D341Med (cell line): ENCODE measurements at regions not wholly inside any gene's neighbourhood (a gene's known extent, or its start where the extent isn't known, plus 50 kb on each side); places are given as distances from the start of the nearest gene placed in this dataset.
"Not testable (repeated sequence)": the region's sequence is repeated elsewhere in the genome, so short reads cannot be mapped to it uniquely, and the experiment has no call there.

Experiments used
- DNase-seq: peaks from one replicate; pipeline ENCODE4 v3.0.0; 2012; ENCODE audit warnings: low spot score

GRCh38 chr3:56955492-56956111 lies 104.9 kb upstream of the SPATA12 start:
- no peak for DNase-seq

GRCh38 chr3:56954125-56954524 lies 106.3 kb upstream of the SPATA12 start:
- no peak for DNase-seq

- no peak for DNase-seq
These were observed 107.6 kb upstream of the SPATA12 start for GRCh38 chr3:56952846-56953245.

DNA sequence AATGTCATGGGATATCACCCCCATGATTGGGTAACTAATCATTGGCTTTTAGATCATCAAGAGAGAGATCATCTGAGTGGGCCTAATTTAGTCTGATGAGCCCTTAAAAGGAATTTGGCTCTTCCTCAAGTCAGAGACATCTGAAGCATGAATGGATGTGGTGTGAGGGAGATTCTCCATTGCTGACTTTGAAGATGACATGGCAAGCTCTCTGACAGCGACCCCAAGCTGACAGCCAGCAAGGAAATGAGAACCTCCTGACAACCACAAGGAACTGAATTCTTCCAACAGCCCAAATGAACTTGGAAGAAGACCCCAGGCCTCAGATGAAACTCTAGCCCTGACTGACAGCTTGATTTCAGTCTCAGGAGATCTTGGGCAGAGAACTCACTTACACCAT lies 108.4 kb upstream of the SPATA12 start:
- DNase-seq, result no peak

DNA sequence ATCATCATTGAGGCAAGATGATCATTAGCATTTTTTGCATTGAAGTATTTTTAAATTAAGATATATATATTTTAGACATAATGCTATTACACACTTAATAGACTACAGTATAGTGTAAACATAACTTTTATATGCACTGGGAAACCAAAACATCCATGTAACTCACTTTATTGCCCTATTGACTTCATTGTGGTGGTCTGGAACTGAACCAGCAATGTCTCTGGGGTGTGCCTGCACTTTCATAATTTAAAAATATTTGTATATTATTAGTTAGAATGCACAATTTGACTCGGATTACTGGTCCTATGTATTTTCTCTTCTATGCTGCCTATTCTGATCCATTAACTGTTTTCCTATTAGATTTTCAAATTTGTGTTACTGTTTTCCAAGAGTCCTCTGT lies 109.1 kb upstream of the SPATA12 start:
- DNase-seq, result no peak

- not testable (repeated sequence) for DNase-seq
These were observed 115.1 kb upstream of the SPATA12 start for GRCh38 chr3:56945378-56945777.

- DNase-seq, result no peak
These were observed 117.9 kb upstream of the SPATA12 start for GRCh38 chr3:56942523-56942922.

GRCh38 chr3:56940976-56941375 lies 119.5 kb upstream of the SPATA12 start:
- DNase-seq, result peak; percentile 34

DNA sequence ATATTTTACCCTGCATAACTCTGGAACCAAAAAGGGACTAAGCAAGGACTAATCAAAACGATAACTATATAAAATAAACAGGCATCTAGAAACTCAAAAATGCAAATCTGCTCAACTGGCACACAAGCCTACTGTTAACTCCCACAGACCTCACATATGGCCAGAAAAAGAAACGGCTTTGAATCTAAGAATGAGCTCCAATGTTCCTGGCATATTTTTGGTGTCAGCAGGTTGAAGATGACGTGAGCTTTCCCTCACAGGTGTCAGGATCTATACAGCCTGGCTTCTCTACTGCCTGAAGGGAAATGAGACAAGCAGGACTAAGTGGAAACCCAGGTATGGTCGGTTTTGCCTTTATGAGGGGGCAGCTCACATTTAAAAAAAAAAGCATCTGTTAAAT lies 120.1 kb upstream of the SPATA12 start:
- DNase-seq, result no peak

DNA sequence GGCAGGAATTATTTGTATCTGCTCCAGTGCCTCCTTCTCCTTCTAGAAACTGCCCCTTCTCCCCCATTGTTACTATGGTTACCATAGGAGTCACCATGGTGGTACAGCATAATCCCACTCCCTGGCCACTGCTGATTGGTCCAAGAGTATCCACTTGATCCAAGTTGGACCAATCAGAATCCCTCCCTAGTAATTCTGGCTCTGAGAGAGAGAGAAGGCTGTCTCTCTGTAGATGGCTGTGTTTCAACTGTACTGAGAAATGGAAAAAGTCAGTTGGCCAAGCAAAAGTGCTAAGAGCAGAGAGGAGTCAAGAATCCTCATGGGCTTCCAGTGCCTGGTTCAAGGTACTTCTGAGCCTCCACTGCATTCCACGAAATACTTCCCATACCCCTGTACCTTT lies 120.6 kb upstream of the SPATA12 start:
- DNase-seq, result no peak

GRCh38 chr3:56938530-56938929 lies 121.9 kb upstream of the SPATA12 start:
- no peak for DNase-seq

- DNase-seq, result no peak
These were observed 122.9 kb upstream of the SPATA12 start for GRCh38 chr3:56937580-56937979.

DNA sequence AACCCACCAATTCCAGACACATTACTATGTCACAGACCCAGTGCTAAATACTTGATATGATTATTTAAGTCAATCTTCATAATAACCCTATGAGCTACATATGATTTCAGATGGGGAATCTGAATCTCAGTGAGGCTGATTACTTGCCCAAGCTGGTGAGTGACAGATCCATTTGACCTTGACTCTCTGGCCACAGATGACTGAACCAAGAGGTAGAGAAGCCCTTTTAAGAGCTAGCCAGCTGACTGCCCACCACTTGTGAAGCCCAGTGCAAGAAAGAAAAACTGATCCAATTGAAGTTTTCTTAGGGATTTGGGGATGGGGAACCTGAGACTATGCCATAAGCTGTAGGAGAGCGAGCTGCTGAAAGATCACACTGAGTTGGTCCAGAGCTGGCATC lies 124.7 kb upstream of the SPATA12 start:
- no peak for DNase-seq

GRCh38 chr3:56934481-56934880 lies 126.0 kb upstream of the SPATA12 start:
- not testable (repeated sequence) for DNase-seq

- DNase-seq, result no peak
These were observed 126.7 kb upstream of the SPATA12 start for GRCh38 chr3:56933803-56934202.

GRCh38 chr3:56932866-56933265 lies 127.6 kb upstream of the SPATA12 start:
- DNase-seq, result no peak

DNA sequence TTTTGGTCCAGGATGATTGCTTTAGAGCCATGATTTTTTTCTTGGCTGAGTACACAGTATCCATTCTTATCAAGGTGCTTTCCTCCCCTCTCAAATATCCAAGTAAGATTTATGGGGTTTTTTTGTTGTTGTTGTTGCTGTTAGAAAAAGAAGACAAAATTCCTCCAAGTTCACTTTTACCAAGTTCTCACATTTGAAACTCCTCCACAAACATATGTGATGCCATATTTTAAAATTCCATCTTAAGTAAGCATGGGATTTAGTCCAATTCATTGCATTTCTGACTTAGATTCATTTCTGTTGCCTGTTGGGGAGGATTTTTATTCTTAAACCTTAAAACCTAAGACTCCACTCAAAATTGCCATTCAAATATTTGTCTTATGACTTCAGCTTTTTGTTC lies 128.6 kb upstream of the SPATA12 start:
- no peak for DNase-seq

GRCh38 chr3:56930706-56931105 lies 129.0 kb upstream of the ARHGEF3 start:
- no peak for DNase-seq

- DNase-seq, result no peak
These were observed 128.3 kb upstream of the ARHGEF3 start for GRCh38 chr3:56929809-56930615.

DNA sequence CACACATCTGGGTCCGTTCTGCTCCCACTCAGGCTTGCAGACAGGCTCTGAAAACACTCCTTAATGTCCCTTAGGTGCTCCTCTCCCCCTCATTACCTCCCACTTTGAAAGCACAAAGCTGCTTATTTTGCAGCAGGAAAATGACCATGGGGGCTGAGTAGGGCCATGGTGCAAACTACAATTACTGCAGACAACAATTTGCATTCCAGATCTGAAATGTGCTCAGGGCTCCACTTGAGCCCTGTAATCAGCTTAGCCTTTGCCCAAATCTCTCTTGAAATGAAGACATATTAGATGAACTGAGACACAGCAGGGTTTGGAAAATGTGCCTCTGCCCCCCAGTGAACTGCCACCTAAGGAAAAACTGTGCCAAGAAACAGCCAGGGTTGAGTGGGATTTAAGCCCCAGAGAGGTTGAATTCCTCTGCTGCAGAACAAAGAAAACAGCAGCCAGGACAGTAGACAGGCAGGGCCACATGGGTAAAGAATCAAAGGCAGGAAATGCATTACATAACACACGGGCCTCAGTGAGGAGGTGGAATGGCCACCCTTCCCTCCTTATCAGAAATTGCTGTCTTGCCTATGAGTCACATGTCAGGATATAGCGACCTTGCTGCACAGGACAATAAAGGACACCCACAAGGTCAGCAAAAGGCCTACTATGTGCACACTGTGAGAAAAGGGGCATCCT lies 126.8 kb upstream of the ARHGEF3 start:
- peak; percentile 54 for DNase-seq

DNA sequence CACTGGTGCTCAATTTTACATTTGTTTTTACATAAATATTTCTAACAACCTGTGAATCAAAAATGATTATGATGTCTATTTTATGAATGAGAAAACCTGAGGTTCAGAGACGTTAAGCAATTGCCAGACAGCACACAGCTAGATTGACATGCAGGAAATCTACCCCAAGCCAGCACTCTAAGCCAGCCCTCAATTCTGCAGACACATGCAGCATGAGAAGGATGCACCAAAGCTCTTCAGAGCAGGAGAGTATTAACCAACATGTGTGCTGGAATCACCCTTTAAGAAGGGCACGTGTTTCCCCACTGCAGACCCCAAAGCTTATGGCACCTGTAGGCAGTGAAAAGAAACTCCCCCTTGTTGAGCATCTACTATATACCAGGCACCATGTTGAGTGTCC lies 126.1 kb upstream of the ARHGEF3 start:
- DNase-seq, result no peak

DNA sequence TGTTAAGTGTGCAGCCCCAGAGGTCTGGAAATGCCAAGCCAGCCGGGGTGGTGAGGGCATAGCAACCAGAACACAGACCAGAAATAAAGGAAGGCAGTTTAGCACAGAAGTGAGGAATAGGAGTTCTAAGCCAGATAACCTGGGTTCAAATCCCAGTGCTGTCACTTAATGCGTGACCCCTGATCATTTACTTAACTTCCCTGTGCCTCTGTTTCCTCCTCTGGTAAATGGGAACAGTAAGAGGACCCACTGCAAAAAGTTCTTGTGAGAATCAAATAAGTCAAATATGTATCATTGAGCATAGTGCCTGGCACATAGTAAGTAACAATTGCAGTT lies 125.2 kb upstream of the ARHGEF3 start:
- no peak for DNase-seq

DNA sequence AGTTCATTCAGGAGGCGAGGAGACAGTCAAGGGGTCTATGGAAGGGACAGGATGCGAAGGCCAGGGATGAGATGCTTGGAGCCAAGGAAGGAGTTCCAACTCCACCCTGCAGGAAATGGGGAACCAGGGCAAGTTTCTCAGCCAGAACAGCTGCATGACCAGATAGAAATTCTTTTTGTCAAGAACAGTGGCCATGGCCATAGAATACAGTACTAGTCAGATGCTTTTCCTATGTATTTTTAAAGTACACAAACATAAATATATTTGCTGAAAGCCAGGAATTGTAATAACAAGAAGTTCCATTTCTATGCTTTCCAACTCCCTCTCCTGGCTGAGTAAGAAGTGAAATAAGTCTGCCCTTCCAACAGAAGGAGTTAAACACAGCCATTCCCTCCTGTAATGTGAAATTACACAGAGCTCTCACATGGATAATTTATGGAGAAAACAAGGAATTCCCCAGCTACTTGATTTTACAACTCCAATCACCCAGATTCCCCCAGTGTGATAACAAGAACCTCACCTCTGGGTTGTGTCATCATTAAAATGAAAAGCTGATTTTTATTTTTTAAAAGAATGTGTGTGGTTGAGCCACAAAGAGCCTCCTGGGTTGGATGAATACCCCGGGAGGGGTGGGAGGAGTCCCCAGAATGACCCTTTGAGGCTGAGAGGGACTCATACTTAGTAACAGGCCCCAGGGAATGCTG lies 124.6 kb upstream of the ARHGEF3 start:
- no peak for DNase-seq
